Neural progenitor cell (in vitro differentiated cells): ENCODE measurements at regions not wholly inside any gene's neighbourhood (a gene's known extent, or its start where the extent isn't known, plus 50 kb on each side); places are given as distances from the start of the nearest gene placed in this dataset.

ENCODE experiments used
- DNase-seq: peaks from one replicate; pipeline ENCODE4 v3.0.0-alpha.2; 2016; ENCODE audit warnings: low spot score
- H2AFZ ChIP-seq: fragments of 200-600 bp; sonication (generic); replicated peaks from 2 replicates; pipeline ENCODE4 v1.6.1; 2016; ENCODE audit warnings: antibody characterized with exemption
- H3F3A ChIP-seq: fragments of 200-600 bp; sonication (generic); 2 replicates; pipeline ENCODE4 v1.6.1; 2016; ENCODE audit warnings: antibody characterized with exemption, low read depth
- H3K27ac ChIP-seq: fragments of 200-600 bp; sonication (generic); 2 replicates; pipeline ENCODE4 v1.5.1; 2016; ENCODE audit warnings: mild to moderate bottlenecking
- H3K27me3 ChIP-seq: fragments of 200-600 bp; sonication (generic); 2 replicates; pipeline ENCODE4 v1.6.1; 2016; ENCODE audit warnings: mild to moderate bottlenecking, moderate library complexity
- H3K36me3 ChIP-seq: fragments of 200-600 bp; sonication (generic); 2 replicates; pipeline ENCODE4 v1.5.1; 2016
- H3K4me1 ChIP-seq: fragments of 200-600 bp; sonication (generic); 2 replicates; pipeline ENCODE4 v1.6.1; 2016; ENCODE audit warnings: mixed run types
- H3K4me2 ChIP-seq: fragments of 200-600 bp; sonication (generic); 2 replicates; pipeline ENCODE4 v1.6.1; 2016
- H3K4me3 ChIP-seq: fragments of 200-600 bp; sonication (generic); 2 replicates; pipeline ENCODE4 v1.5.1; 2016
- H3K79me2 ChIP-seq: fragments of 200-600 bp; sonication (generic); 2 replicates; pipeline ENCODE4 v1.6.1; 2016; ENCODE audit warnings: low read depth
- H3K9ac ChIP-seq: fragments of 200-600 bp; sonication (generic); 2 replicates; pipeline ENCODE4 v1.6.1; 2016
- H3K9me3 ChIP-seq: fragments of 200-600 bp; sonication (generic); 2 replicates; pipeline ENCODE4 v1.5.1; 2016; ENCODE audit warnings: low read depth
- H4K20me1 ChIP-seq: fragments of 200-600 bp; sonication (generic); 2 replicates; pipeline ENCODE4 v1.6.1; 2016; ENCODE audit warnings: low read depth
- H3K27ac Mint-ChIP-seq: 3 replicates; pipeline ENCODE4 v1.8.0; 2021; ENCODE audit warnings: mixed read lengths
- H3K27me3 Mint-ChIP-seq: 2 replicates; pipeline ENCODE4 v1.8.0; 2022; ENCODE audit warnings: low read depth, mild to moderate bottlenecking, inconsistent platforms, moderate library complexity, mixed read lengths; ENCODE audit not compliant: insufficient read depth
- H3K36me3 Mint-ChIP-seq: 3 replicates; pipeline ENCODE4 v1.8.0; 2021; ENCODE audit warnings: mixed read lengths
- H3K4me1 Mint-ChIP-seq: 3 replicates; pipeline ENCODE4 v1.8.0; 2021; ENCODE audit warnings: mixed read lengths
- H3K4me3 Mint-ChIP-seq: 3 replicates; pipeline ENCODE4 v1.8.0; 2021; ENCODE audit warnings: mild to moderate bottlenecking, moderate library complexity, mixed read lengths
- H3K9me3 Mint-ChIP-seq: 3 replicates; pipeline ENCODE4 v1.8.0; 2020; ENCODE audit warnings: mixed read lengths
- CTCF ChIP-seq: fragments of 200-600 bp; sonication (generic); IDR thresholded peaks from 2 replicates; pipeline ENCODE4 v1.5.1; 2017; ENCODE audit warnings: antibody characterized with exemption, mild to moderate bottlenecking
- EZH2 ChIP-seq: fragments of 200-600 bp; sonication (generic); IDR thresholded peaks from 2 replicates; pipeline ENCODE4 v1.6.1; 2017; ENCODE audit warnings: antibody characterized with exemption, mild to moderate bottlenecking, moderate library complexity
- EZH2phosphoT487 ChIP-seq: fragments of 200-600 bp; sonication (generic); IDR thresholded peaks from 2 replicates; pipeline ENCODE4 v1.6.1; 2017; ENCODE audit warnings: antibody characterized with exemption

DNA sequence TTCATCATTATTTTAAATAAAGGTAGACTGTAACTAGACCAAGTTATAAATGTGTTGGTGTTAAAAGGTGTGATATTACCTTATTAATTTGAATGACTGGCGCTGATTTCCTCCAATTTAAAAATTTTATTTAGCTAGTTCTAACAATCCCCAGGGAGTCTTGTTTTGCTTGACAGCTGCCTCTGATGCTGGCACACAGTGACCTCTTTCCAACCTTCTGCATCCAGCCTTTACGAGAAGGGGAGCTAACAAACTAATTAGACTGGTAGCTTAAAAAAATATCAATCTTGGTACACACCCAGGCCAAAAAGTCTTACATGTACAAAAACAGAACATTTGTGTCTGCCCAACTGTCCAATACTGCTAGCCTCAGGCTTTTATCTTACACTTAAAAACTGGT, 51.8 kb upstream of the ENPEP start:
- H3F3A ChIP-seq, result no peaks in the 10 kb centered on the region
- H3K4me1 Mint-ChIP-seq, result no peaks in the 10 kb centered on the region
- peaks cover 3% of the 10 kb centered on the region for H3K27me3 Mint-ChIP-seq
- H4K20me1 ChIP-seq, result no peaks in the 10 kb centered on the region
- no peak overlapping the region for H3K27ac Mint-ChIP-seq
- TF ChIP-seq EZH2 (no peak), EZH2phosphoT487 (no peak), CTCF (no peak)
- no peaks in the 10 kb centered on the region for H3K4me1 ChIP-seq
- no peak overlapping the region for H2AFZ ChIP-seq
- H3K4me3 Mint-ChIP-seq, result no peak overlapping the region
- H3K79me2 ChIP-seq, result no peaks in the 10 kb centered on the region
- no peaks in the 10 kb centered on the region for H3K36me3 Mint-ChIP-seq
- no peaks in the 10 kb centered on the region for H3K27me3 ChIP-seq
- peaks cover 12% of the 10 kb centered on the region for H3K9me3 Mint-ChIP-seq
- H3K27ac ChIP-seq, result no peak overlapping the region
- H3K9me3 ChIP-seq, result no peaks in the 10 kb centered on the region
- no peak overlapping the region for H3K4me3 ChIP-seq
- no peaks in the 10 kb centered on the region for H3K36me3 ChIP-seq
- no peak overlapping the region for H3K9ac ChIP-seq
- DNase-seq, result no peak
- H3K4me2 ChIP-seq, result no peak overlapping the region

DNA sequence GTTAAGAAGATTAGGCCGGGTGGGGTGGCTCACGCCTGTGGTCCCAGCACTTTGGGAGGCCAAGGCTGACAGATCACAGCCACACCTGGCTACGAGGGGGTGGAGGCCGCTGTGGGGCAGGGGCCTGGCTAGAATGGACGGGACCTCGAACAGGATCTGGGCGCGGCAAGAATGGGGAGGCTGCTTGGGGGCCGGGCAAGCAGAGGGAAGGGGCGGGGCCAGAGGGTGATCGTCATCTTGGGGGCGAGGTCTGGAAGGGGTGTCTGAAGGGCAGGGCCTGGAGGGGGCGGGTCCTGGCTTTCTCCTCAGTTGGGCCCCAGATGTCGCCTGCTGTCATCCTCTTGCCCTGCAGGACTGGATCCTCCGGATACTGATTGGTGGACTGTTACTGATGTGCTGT, 57.3 kb upstream of the ENPEP start:
- no peaks in the 10 kb centered on the region for H3K79me2 ChIP-seq
- H3K4me3 ChIP-seq, result no peak overlapping the region
- H3K9me3 Mint-ChIP-seq, result peaks cover 27% of the 10 kb centered on the region
- H3K9ac ChIP-seq, result no peak overlapping the region
- peaks cover 2% of the 10 kb centered on the region for H3K36me3 Mint-ChIP-seq
- H3K27ac Mint-ChIP-seq, result no peak overlapping the region
- no peak overlapping the region for H2AFZ ChIP-seq
- H3K36me3 ChIP-seq, result no peaks in the 10 kb centered on the region
- peaks cover 5% of the 10 kb centered on the region for H3K4me1 Mint-ChIP-seq
- no peaks in the 10 kb centered on the region for H4K20me1 ChIP-seq
- peaks cover 7% of the 10 kb centered on the region for H3K27me3 Mint-ChIP-seq
- no peaks in the 10 kb centered on the region for H3K4me1 ChIP-seq
- TF ChIP-seq EZH2phosphoT487 (no peak), EZH2 (no peak), CTCF (no peak)
- no peak overlapping the region for H3K27ac ChIP-seq
- H3K4me2 ChIP-seq, result no peak overlapping the region
- no peaks in the 10 kb centered on the region for H3K9me3 ChIP-seq
- DNase-seq, result no peak
- H3K4me3 Mint-ChIP-seq, result no peak overlapping the region
- no peaks in the 10 kb centered on the region for H3F3A ChIP-seq
- peaks cover 21% of the 10 kb centered on the region for H3K27me3 ChIP-seq

GRCh38 chr4:110417136-110417535, 58.8 kb upstream of the ENPEP start:
- H3K4me3 ChIP-seq, result no peak overlapping the region
- no peak overlapping the region for H3K9ac ChIP-seq
- H3K27me3 Mint-ChIP-seq, result peaks cover 7% of the 10 kb centered on the region
- H4K20me1 ChIP-seq, result no peaks in the 10 kb centered on the region
- H3K4me1 Mint-ChIP-seq, result peaks cover 9% of the 10 kb centered on the region
- H3K36me3 Mint-ChIP-seq, result peaks cover 2% of the 10 kb centered on the region
- H3K27me3 ChIP-seq, result peaks cover 36% of the 10 kb centered on the region
- no peak overlapping the region for H3K27ac ChIP-seq
- H3K4me2 ChIP-seq, result no peak overlapping the region
- peaks cover 2% of the 10 kb centered on the region for H3F3A ChIP-seq
- H3K79me2 ChIP-seq, result no peaks in the 10 kb centered on the region
- no peak for DNase-seq
- H3K4me3 Mint-ChIP-seq, result no peak overlapping the region
- TF ChIP-seq EZH2phosphoT487, result no peak
- TF ChIP-seq CTCF, result no peak
- no peak for TF ChIP-seq EZH2
- no peak overlapping the region for H2AFZ ChIP-seq
- peaks cover 7% of the 10 kb centered on the region for H3K4me1 ChIP-seq
- no peaks in the 10 kb centered on the region for H3K9me3 ChIP-seq
- H3K36me3 ChIP-seq, result no peaks in the 10 kb centered on the region
- no peak overlapping the region for H3K27ac Mint-ChIP-seq
- H3K9me3 Mint-ChIP-seq, result peaks cover 27% of the 10 kb centered on the region
